Transverse colon (tissue), 4 donors: ENCODE measurements at regions not wholly inside any gene's neighbourhood (a gene's known extent, or its start where the extent isn't known, plus 50 kb on each side); places are given as distances from the start of the nearest gene placed in this dataset.

Source experiments
- DNase-seq: peaks from one replicate; pipeline ENCODE4 v3.0.0-alpha.2; 2019
- H3K27ac ChIP-seq, 4 donors: fragments of 200-600 bp; sonication (generic); 2 replicates each; pipeline ENCODE4 v1.5.1; 2016 to 2018; ENCODE audit warnings: inconsistent platforms in 4 of 4
- H3K27me3 ChIP-seq: fragments of 200-600 bp; sonication (generic); 2 replicates; pipeline ENCODE4 v1.5.1; 2017; ENCODE audit warnings: inconsistent platforms
- H3K36me3 ChIP-seq, 4 donors: fragments of 200-600 bp; sonication (generic); 2 replicates each; pipeline ENCODE4 v1.5.1; 2017 to 2019; ENCODE audit warnings: inconsistent platforms in 4 of 4
- H3K4me1 ChIP-seq, 4 donors: fragments of 200-600 bp; sonication (generic); 2 replicates each; pipeline ENCODE4 v1.5.1; 2017 to 2020; ENCODE audit warnings: inconsistent platforms in 4 of 4
- H3K4me3 ChIP-seq, 4 donors: fragments of 200-600 bp; sonication (generic); 1 replicate in 1 of 4; 2 replicates in 3 of 4; pipeline versions ENCODE4 v1.5.1 to v1.6.1; 2017 to 2019; ENCODE audit warnings: inconsistent platforms in 4 of 4
- H3K9me3 ChIP-seq, 2 donors: fragments of 200-600 bp; sonication (generic); 2 replicates each; pipeline ENCODE4 v1.5.1; 2017 to 2019; ENCODE audit warnings: inconsistent platforms in 2 of 2
- CTCF ChIP-seq, 5 experiments: fragments of 200-600 bp in 3 of 5; fragments of 450-650 bp in 2 of 5; sonication (generic) in 3 of 5; IDR thresholded peaks; 1 replicate in 2 of 5; 2 replicates in 3 of 5; pipeline ENCODE4 v1.5.1; 2016 to 2017; ENCODE audit warnings: antibody characterized with exemption in 5 of 5, inconsistent platforms in 3 of 5, mild to moderate bottlenecking in 2 of 5, moderate library complexity in 1 of 5
- EP300 ChIP-seq: sonication (generic); formaldehyde crosslinking; IDR thresholded peaks from one replicate; pipeline ENCODE4 v1.6.1; 2017; ENCODE audit warnings: antibody characterized with exemption, low read depth
- POLR2A ChIP-seq: fragments of 450-650 bp; IDR thresholded peaks from one replicate; pipeline ENCODE4 v1.6.1; 2016; ENCODE audit warnings: antibody characterized with exemption, mild to moderate bottlenecking, moderate library complexity
- POLR2AphosphoS5 ChIP-seq, 3 donors: sonication (generic); formaldehyde crosslinking; IDR thresholded peaks; one replicate each; pipeline ENCODE4 v1.6.1; 2016; ENCODE audit warnings: antibody characterized with exemption in 3 of 3
- WGBS, 2 donors: methylation state at CpG; one replicate each; pipeline ENCODE4 v1.1.5; 2018; ENCODE audit warnings: low coverage in 1 of 2; 5-methylcytosine and 5-hydroxymethylcytosine counted together
- in situ Hi-C, 4 donors: fragments of 200-750 bp; cut with MboI; loops; one replicate each; pipeline versions ENCODE4 v1.15.0 to v1.15.1; 2017; ENCODE audit warnings: low sequenced_read_pairs in 3 of 4, low pct_ligation_motif_present in 1 of 4, low pct_unique_long_range_greater_than_20kb in 1 of 4
- intact Hi-C: fragments of 100-400 bp; cut with DNase I; formaldehyde crosslinking; loops from one replicate; pipeline ENCODE4 v1.15.1; 2023; ENCODE audit warnings: low total_unique reads

- H3K27me3 ChIP-seq = no peaks in the 10 kb centered on the region
- DNase-seq = no peak
- no peak overlapping the region for H3K27ac ChIP-seq
- no peaks in the 10 kb centered on the region for H3K4me1 ChIP-seq
- H3K36me3 ChIP-seq = no peaks in the 10 kb centered on the region
- no peaks in the 10 kb centered on the region for H3K9me3 ChIP-seq
- in situ Hi-C loops (no loop called here), intact Hi-C loops (no loop called here)
- TF ChIP-seq EP300 = no peak
- no peak for TF ChIP-seq POLR2A
- no peak for TF ChIP-seq POLR2AphosphoS5 (IDR thresholded peaks at IDR 0.05)
- no peak for TF ChIP-seq CTCF (IDR thresholded peaks at IDR 0.05)
- no peak overlapping the region for H3K4me3 ChIP-seq
- WGBS, 2 donors = 86 to 88% methylated on average over 3 to 8 of the region's 8 CpGs
Observed at GRCh38 chr16:47925811-47926460, 229.9 kb downstream of the ABCC12 start.

GRCh38 chr16:47924950-47925349 lies 230.8 kb downstream of the ABCC12 start:
- Histone ChIP-seq H3K9me3 (no peaks in the 10 kb centered on the region), H3K27me3 (no peaks in the 10 kb centered on the region), H3K4me1 (no peaks in the 10 kb centered on the region), H3K36me3 (no peaks in the 10 kb centered on the region), H3K27ac (no peak overlapping the region), H3K4me3 (no peak overlapping the region)
- 79 to 92% methylated on average over 2 of the region's 2 CpGs for WGBS, 2 donors
- in situ Hi-C loops = no loop called here
- intact Hi-C loops = no loop called here
- DNase-seq = no peak
- TF ChIP-seq CTCF (IDR thresholded peaks at IDR 0.05) = no peak

DNA sequence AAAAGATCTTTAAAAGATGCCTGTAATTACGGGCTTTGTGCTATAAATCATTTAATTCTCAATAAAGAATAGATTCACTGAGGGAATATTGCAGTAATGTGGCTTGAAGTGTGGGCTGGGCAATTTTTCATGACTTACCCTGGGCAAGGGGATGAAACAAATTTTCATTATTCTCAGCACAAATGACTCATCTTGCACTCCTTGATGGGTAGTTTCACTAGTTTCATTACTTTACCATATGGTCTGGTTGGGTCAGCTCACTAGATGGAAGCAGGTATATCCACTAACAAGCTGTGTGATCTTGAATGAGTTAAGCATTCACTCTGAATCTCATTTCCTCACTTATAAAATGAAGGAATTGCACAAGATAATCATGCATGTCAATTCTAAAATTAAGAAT lies 234.3 kb downstream of the ABCC12 start:
- WGBS, 2 donors = 60 to 63% methylated on average over 1 of the region's 1 CpG
- Histone ChIP-seq H3K4me1 (no peaks in the 10 kb centered on the region), H3K27ac (no peak overlapping the region), H3K36me3 (no peaks in the 10 kb centered on the region), H3K27me3 (no peaks in the 10 kb centered on the region), H3K4me3 (no peak overlapping the region), H3K9me3 (no peaks in the 10 kb centered on the region)
- in situ Hi-C loops = no loop called here
- TF ChIP-seq POLR2A = no peak
- TF ChIP-seq EP300 = no peak
- no peak for TF ChIP-seq POLR2AphosphoS5 (IDR thresholded peaks at IDR 0.05)
- TF ChIP-seq CTCF (IDR thresholded peaks at IDR 0.05) = no peak
- intact Hi-C loops = no loop called here
- DNase-seq = no peak

DNA sequence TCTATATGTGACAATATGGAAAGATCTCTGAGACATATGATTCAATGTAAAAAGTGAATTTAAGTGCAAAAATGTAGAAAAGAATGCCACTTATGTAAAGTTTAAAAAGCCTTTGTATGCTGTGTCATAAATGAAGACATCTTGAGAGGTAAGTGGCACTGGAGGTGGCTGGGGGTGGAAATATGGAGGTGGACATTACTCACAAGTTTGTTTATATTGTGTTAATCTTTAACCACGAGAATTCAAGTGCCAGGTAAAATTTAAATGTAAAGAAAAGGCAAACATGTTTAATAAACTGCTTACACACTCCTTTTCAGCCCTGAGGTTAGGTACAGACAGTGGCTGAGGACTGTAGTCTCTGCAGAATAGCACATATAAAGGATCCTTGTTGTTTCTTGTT lies 235.1 kb downstream of the ABCC12 start:
- Histone ChIP-seq H3K36me3 (no peaks in the 10 kb centered on the region), H3K27ac (no peak overlapping the region), H3K4me3 (no peak overlapping the region), H3K27me3 (no peaks in the 10 kb centered on the region), H3K9me3 (no peaks in the 10 kb centered on the region), H3K4me1 (no peaks in the 10 kb centered on the region)
- intact Hi-C loops (no loop called here), in situ Hi-C loops (no loop called here)
- no peak for DNase-seq
- no peak for TF ChIP-seq POLR2AphosphoS5 (IDR thresholded peaks at IDR 0.05)
- TF ChIP-seq POLR2A = no peak
- TF ChIP-seq EP300 = no peak
- TF ChIP-seq CTCF (IDR thresholded peaks at IDR 0.05) = no peak
- 0 to 13% methylated on average over 1 of the region's 1 CpG for WGBS, 2 donors
